Ovary (tissue), 3 donors: ENCODE measurements at regions not wholly inside any gene's neighbourhood (a gene's known extent, or its start where the extent isn't known, plus 50 kb on each side); places are given as distances from the start of the nearest gene placed in this dataset.

Source experiments
- EP300 ChIP-seq: sonication (generic); formaldehyde crosslinking; IDR thresholded peaks from one replicate; pipeline ENCODE4 v1.6.1; 2017; ENCODE audit warnings: antibody characterized with exemption
- POLR2A ChIP-seq: fragments of 450-650 bp; IDR thresholded peaks from one replicate; pipeline ENCODE4 v1.6.1; 2017; ENCODE audit warnings: antibody characterized with exemption, mild to moderate bottlenecking, moderate library complexity
- TF ChIP-seq, protein P1 (sequence below), 3 donors: fragments of 450-650 bp in 2 of 3; fragments of 200-600 bp in 1 of 3; IDR thresholded peaks; one replicate each; pipeline versions ENCODE4 v1.5.1 to v1.8.0; 2016 to 2022; ENCODE audit warnings: antibody characterized with exemption in 3 of 3, mild to moderate bottlenecking in 1 of 3
- donor health status: DM: no; HTN: no; CAD: no.

DNA sequence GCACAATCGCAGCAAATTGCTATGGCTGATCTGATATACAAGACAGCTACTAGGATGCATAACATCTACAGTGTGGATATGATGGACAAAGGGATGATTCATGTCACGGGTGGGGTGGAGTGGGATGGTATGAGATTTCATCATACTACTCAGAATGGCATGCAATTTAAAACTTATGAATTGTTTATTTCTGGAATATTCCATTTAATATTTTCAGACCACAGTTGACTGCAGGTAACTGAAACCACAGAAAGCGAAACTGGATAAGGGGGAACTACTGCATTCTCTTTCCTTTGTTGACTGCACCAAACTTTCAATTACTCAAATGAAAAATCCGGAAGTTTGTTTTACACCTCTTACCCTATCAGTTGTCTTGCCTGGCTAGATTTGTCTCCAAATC lies 94.4 kb upstream of the NEUROD1 start:
- TF ChIP-seq POLR2A = no peak
- TF ChIP-seq, protein P1, sequence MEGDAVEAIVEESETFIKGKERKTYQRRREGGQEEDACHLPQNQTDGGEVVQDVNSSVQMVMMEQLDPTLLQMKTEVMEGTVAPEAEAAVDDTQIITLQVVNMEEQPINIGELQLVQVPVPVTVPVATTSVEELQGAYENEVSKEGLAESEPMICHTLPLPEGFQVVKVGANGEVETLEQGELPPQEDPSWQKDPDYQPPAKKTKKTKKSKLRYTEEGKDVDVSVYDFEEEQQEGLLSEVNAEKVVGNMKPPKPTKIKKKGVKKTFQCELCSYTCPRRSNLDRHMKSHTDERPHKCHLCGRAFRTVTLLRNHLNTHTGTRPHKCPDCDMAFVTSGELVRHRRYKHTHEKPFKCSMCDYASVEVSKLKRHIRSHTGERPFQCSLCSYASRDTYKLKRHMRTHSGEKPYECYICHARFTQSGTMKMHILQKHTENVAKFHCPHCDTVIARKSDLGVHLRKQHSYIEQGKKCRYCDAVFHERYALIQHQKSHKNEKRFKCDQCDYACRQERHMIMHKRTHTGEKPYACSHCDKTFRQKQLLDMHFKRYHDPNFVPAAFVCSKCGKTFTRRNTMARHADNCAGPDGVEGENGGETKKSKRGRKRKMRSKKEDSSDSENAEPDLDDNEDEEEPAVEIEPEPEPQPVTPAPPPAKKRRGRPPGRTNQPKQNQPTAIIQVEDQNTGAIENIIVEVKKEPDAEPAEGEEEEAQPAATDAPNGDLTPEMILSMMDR (IDR thresholded peaks at IDR 0.05) = no peak
- TF ChIP-seq EP300 = no peak
